ENCODE measurements at regions not wholly inside any gene's neighbourhood (a gene's known extent, or its start where the extent isn't known, plus 50 kb on each side); places are given as distances from the start of the nearest gene placed in this dataset.

- no peak for TF ChIP-seq EZH2 (IDR thresholded peaks at IDR 0.05; ENCODE audit: low read length, missing control alignments)
- TF ChIP-seq, protein P1, sequence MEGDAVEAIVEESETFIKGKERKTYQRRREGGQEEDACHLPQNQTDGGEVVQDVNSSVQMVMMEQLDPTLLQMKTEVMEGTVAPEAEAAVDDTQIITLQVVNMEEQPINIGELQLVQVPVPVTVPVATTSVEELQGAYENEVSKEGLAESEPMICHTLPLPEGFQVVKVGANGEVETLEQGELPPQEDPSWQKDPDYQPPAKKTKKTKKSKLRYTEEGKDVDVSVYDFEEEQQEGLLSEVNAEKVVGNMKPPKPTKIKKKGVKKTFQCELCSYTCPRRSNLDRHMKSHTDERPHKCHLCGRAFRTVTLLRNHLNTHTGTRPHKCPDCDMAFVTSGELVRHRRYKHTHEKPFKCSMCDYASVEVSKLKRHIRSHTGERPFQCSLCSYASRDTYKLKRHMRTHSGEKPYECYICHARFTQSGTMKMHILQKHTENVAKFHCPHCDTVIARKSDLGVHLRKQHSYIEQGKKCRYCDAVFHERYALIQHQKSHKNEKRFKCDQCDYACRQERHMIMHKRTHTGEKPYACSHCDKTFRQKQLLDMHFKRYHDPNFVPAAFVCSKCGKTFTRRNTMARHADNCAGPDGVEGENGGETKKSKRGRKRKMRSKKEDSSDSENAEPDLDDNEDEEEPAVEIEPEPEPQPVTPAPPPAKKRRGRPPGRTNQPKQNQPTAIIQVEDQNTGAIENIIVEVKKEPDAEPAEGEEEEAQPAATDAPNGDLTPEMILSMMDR (conservative IDR thresholded peaks at IDR 0.05 in 1 of 2, IDR thresholded peaks at IDR 0.05 in 1 of 2; ENCODE audit: low read depth in 1 of 2, low read length in 2 of 2) = no peak
- Histone ChIP-seq H3K27me3 (ENCODE audit: control insufficient read depth, insufficient read depth, low read length) (no peaks in the 10 kb centered on the region), H3K79me2 (ENCODE audit: control insufficient read depth, insufficient read depth, low read length) (no peaks in the 10 kb centered on the region), H3K9me3 (ENCODE audit: control insufficient read depth, insufficient read depth, low read depth, low read length) (no peaks in the 10 kb centered on the region), H2AFZ (ENCODE audit: low read length) (no peak overlapping the region), H3K4me2 (ENCODE audit: extremely low read depth, insufficient read depth, low read length) (no peak overlapping the region), H3K4me1 (ENCODE audit: control insufficient read depth, extremely low read depth, insufficient read depth, low read length) (no peaks in the 10 kb centered on the region), H3K9ac (ENCODE audit: insufficient read depth, low read length) (no peak overlapping the region), H3K36me3 (ENCODE audit: control insufficient read depth, insufficient read depth, low read length) (no peaks in the 10 kb centered on the region), H3K4me3 (replicated peaks in 1 of 4; ENCODE audit: control extremely low read depth in 1 of 4, insufficient read depth in 1 of 4, low read depth in 3 of 4, low read length in 4 of 4) (no peak overlapping the region), H4K20me1 (ENCODE audit: control insufficient read depth, extremely low read depth, insufficient read depth, low read length) (no peaks in the 10 kb centered on the region), H3K27ac (ENCODE audit: insufficient read depth, low read length) (no peak overlapping the region)
- DNase-seq (ENCODE audit: low read depth in 2 of 2) = no peak
Observed at GRCh38 chr6:88490195-88490907, 324.2 kb upstream of the CNR1 start.

DNA sequence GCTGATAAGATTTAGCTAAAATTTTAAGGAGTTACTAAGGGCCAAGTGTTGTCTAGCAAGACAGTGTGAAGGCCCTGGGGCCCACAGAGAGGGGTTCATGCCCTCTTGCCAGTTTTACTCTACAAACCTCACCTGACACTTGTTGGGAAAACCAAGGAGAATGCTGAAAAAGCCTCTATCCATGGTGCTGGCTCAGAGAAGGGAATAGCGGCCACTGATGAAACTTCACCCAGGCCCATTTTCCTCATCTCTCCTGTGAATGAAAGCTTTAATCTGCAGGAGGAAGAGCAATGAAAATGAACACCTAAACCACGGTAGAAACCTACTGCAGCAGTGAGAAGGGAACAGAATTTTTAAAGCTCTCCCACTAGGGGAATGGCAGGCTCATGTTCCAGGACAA, 317.3 kb upstream of the CNR1 start:
- Histone ChIP-seq H2AFZ (ENCODE audit: low read length) (no peak overlapping the region), H3K79me2 (ENCODE audit: control insufficient read depth, insufficient read depth, low read length) (no peaks in the 10 kb centered on the region), H3K27ac (ENCODE audit: insufficient read depth, low read length) (no peak overlapping the region), H3K4me3 (replicated peaks in 1 of 4; ENCODE audit: control extremely low read depth in 1 of 4, insufficient read depth in 1 of 4, low read depth in 3 of 4, low read length in 4 of 4) (no peak overlapping the region), H3K4me2 (ENCODE audit: extremely low read depth, insufficient read depth, low read length) (no peak overlapping the region), H3K4me1 (ENCODE audit: control insufficient read depth, extremely low read depth, insufficient read depth, low read length) (no peaks in the 10 kb centered on the region), H3K9ac (ENCODE audit: insufficient read depth, low read length) (no peak overlapping the region), H4K20me1 (ENCODE audit: control insufficient read depth, extremely low read depth, insufficient read depth, low read length) (no peaks in the 10 kb centered on the region), H3K27me3 (ENCODE audit: control insufficient read depth, insufficient read depth, low read length) (no peaks in the 10 kb centered on the region), H3K9me3 (ENCODE audit: control insufficient read depth, insufficient read depth, low read depth, low read length) (no peaks in the 10 kb centered on the region), H3K36me3 (ENCODE audit: control insufficient read depth, insufficient read depth, low read length) (no peaks in the 10 kb centered on the region)
- DNase-seq (ENCODE audit: low read depth in 2 of 2) = no peak
- TF ChIP-seq, protein P1 (conservative IDR thresholded peaks at IDR 0.05 in 1 of 2, IDR thresholded peaks at IDR 0.05 in 1 of 2; ENCODE audit: low read depth in 1 of 2, low read length in 2 of 2) = no peak
- no peak for TF ChIP-seq EZH2 (IDR thresholded peaks at IDR 0.05; ENCODE audit: low read length, missing control alignments)

GRCh38 chr6:88482465-88482864, 316.3 kb upstream of the CNR1 start:
- H3K4me1 ChIP-seq (ENCODE audit: control insufficient read depth, extremely low read depth, insufficient read depth, low read length) = no peaks in the 10 kb centered on the region
- H3K4me2 ChIP-seq (ENCODE audit: extremely low read depth, insufficient read depth, low read length) = no peak overlapping the region

More at GRCh38 chr6:88482465-88482864, 316.3 kb upstream of the CNR1 start:
- no peak overlapping the region for H3K4me3 ChIP-seq (replicated peaks in 1 of 4; ENCODE audit: control extremely low read depth in 1 of 4, insufficient read depth in 1 of 4, low read depth in 3 of 4, low read length in 4 of 4)
- no peaks in the 10 kb centered on the region for H3K27me3 ChIP-seq (ENCODE audit: control insufficient read depth, insufficient read depth, low read length)
- TF ChIP-seq, protein P1 (conservative IDR thresholded peaks at IDR 0.05 in 1 of 2, IDR thresholded peaks at IDR 0.05 in 1 of 2; ENCODE audit: low read depth in 1 of 2, low read length in 2 of 2) = no peak
- TF ChIP-seq EZH2 (IDR thresholded peaks at IDR 0.05; ENCODE audit: low read length, missing control alignments) = no peak
- H2AFZ ChIP-seq (ENCODE audit: low read length) = no peak overlapping the region
- no peak overlapping the region for H3K9ac ChIP-seq (ENCODE audit: insufficient read depth, low read length)
- no peaks in the 10 kb centered on the region for H3K9me3 ChIP-seq (ENCODE audit: control insufficient read depth, insufficient read depth, low read depth, low read length)
- H3K36me3 ChIP-seq (ENCODE audit: control insufficient read depth, insufficient read depth, low read length) = no peaks in the 10 kb centered on the region
- H3K27ac ChIP-seq (ENCODE audit: insufficient read depth, low read length) = no peak overlapping the region
- no peaks in the 10 kb centered on the region for H3K79me2 ChIP-seq (ENCODE audit: control insufficient read depth, insufficient read depth, low read length)
- no peak for DNase-seq (ENCODE audit: low read depth in 2 of 2)
- no peaks in the 10 kb centered on the region for H4K20me1 ChIP-seq (ENCODE audit: control insufficient read depth, extremely low read depth, insufficient read depth, low read length)

All from fibroblast of lung (primary cell).